PC-3 (cell line): ENCODE measurements at regions not wholly inside any gene's neighbourhood (a gene's known extent, or its start where the extent isn't known, plus 50 kb on each side); places are given as distances from the start of the nearest gene placed in this dataset.

Experiments
- ATAC-seq: fragments of 200-7000 bp; cut with Tn5 transposase; 2 replicates; pipeline ENCODE4 v1.9.1; 2020; ENCODE audit warnings: mild to moderate bottlenecking, moderate library complexity
- BruUV-seq: library from RNA; stranded (reverse); fragments of 400-500 nt; replicated peaks from 2 replicates; lab custom pipeline; 2021; lab: Mats Ljungman, UMichigan
- CTCF ChIA-PET: fragments of 300-600 bp; sonication (Branson Sonifier 250); formaldehyde crosslinking; loops from one replicate; lab custom pipeline; 2022; ENCODE audit warnings: antibody characterized with exemption; lab: Charles Lee
- POLR2A ChIA-PET: fragments of 300-600 bp; sonication (Branson Sonifier 250); formaldehyde crosslinking; loops from one replicate; lab custom pipeline; 2022; ENCODE audit warnings: antibody characterized with exemption; ENCODE audit not compliant: unreplicated experiment; lab: Charles Lee
- DNase-seq: peaks from one replicate; pipeline ENCODE4 v3.0.0-alpha.2; 2015
- H2AFZ ChIP-seq: fragments of 300-600 bp; sonication (generic); 2 replicates; pipeline ENCODE4 v1.6.0; 2016; ENCODE audit warnings: antibody characterized with exemption, low read length
- H3F3A ChIP-seq: fragments of 300-600 bp; sonication (generic); one replicate; pipeline ENCODE4 v1.6.0; 2017; ENCODE audit warnings: antibody characterized with exemption, low read length, control low read depth, mild to moderate bottlenecking; ENCODE audit not compliant: unreplicated experiment
- H3K27ac ChIP-seq: fragments of 300-600 bp; sonication (generic); 2 replicates; pipeline ENCODE4 v1.5.1; 2016; ENCODE audit warnings: mild to moderate bottlenecking, low read length
- H3K27me3 ChIP-seq: fragments of 300-600 bp; sonication (generic); 2 replicates; pipeline ENCODE4 v1.6.1; 2016; ENCODE audit warnings: low read length, mixed read lengths
- H3K36me3 ChIP-seq: fragments of 300-600 bp; sonication (generic); 2 replicates; pipeline ENCODE4 v1.6.1; 2016; ENCODE audit warnings: low read depth, mixed run types, low read length, mixed read lengths
- H3K4me1 ChIP-seq: fragments of 300-600 bp; sonication (generic); 2 replicates; pipeline ENCODE4 v1.5.1; 2016; ENCODE audit warnings: low read length; ENCODE audit not compliant: insufficient read depth
- H3K4me2 ChIP-seq: fragments of 300-600 bp; sonication (generic); 2 replicates; pipeline ENCODE4 v1.6.0; 2016; ENCODE audit warnings: low read length
- H3K4me3 ChIP-seq: fragments of 300-600 bp; sonication (generic); 2 replicates; pipeline ENCODE4 v1.5.1; 2016; ENCODE audit warnings: mild to moderate bottlenecking, low read length, mixed read lengths
- H3K79me2 ChIP-seq: fragments of 300-600 bp; sonication (generic); 2 replicates; pipeline ENCODE4 v1.6.1; 2017; ENCODE audit warnings: low read length, mixed read lengths
- H3K9ac ChIP-seq: fragments of 300-600 bp; sonication (generic); 2 replicates; pipeline ENCODE4 v1.6.0; 2016; ENCODE audit warnings: mild to moderate bottlenecking, low read length
- H3K9me2 ChIP-seq: fragments of 300-600 bp; sonication (generic); replicated peaks from 2 replicates; pipeline ENCODE4 v1.6.1; 2016; ENCODE audit warnings: mixed run types, low read length, mixed read lengths
- H3K9me3 ChIP-seq: fragments of 300-600 bp; sonication (generic); 2 replicates; pipeline ENCODE4 v1.6.1; 2016; ENCODE audit warnings: low read length, mixed read lengths
- H4K20me1 ChIP-seq: fragments of 300-600 bp; sonication (generic); 2 replicates; pipeline ENCODE4 v1.6.1; 2016; ENCODE audit warnings: low read length, mixed read lengths
- CTCF ChIP-seq: fragments of 300-600 bp; sonication (generic); conservative IDR thresholded peaks from 2 replicates; pipeline ENCODE4 v1.5.1; 2017; ENCODE audit warnings: antibody characterized with exemption, low read depth, mild to moderate bottlenecking, low read length
- EZH2 ChIP-seq: fragments of 300-600 bp; sonication (generic); IDR thresholded peaks from one replicate; pipeline ENCODE4 v1.6.1; 2017; ENCODE audit warnings: antibody characterized with exemption, mild to moderate bottlenecking, low read length; ENCODE audit not compliant: unreplicated experiment
- EZH2phosphoT487 ChIP-seq: fragments of 300-600 bp; sonication (generic); IDR thresholded peaks from 2 replicates; pipeline ENCODE4 v1.6.1; 2018; ENCODE audit warnings: mild to moderate bottlenecking, antibody characterized with exemption, low read length, borderline replicate concordance
- intact Hi-C: fragments of 100-400 bp; cut with micrococcal nuclease; formaldehyde crosslinking; loops from 2 replicates; pipeline ENCODE4 v1.9.0; 2023

- Histone ChIP-seq H3K4me3 (no peak overlapping the region), H3K4me1 (no peaks in the 10 kb centered on the region), H3K79me2 (no peaks in the 10 kb centered on the region), H3K9me2 (no peaks in the 10 kb centered on the region), H3F3A (no peaks in the 10 kb centered on the region), H3K36me3 (no peaks in the 10 kb centered on the region), H4K20me1 (no peaks in the 10 kb centered on the region), H3K4me2 (no peak overlapping the region), H3K9ac (no peak overlapping the region), H3K9me3 (peaks cover 14% of the 10 kb centered on the region), H3K27ac (no peak overlapping the region), H2AFZ (no peak overlapping the region), H3K27me3 (no peaks in the 10 kb centered on the region)
- intact Hi-C loops = no loop called here
- ATAC-seq = no peak
- DNase-seq = no peak
- ChIA-PET POLR2A (no interaction called here), CTCF (no interaction called here)
- BruUV-seq = no TSS peak
- no peak for TF ChIP-seq EZH2
- TF ChIP-seq CTCF = peak; percentile 46
Measured at GRCh38 chr7:41599760-41600159, 103.1 kb downstream of the INHBA start.

GRCh38 chr7:41592794-41593193 is 110.1 kb downstream of the INHBA start:
- ChIA-PET CTCF (no interaction called here), POLR2A (no interaction called here)
- H3K9ac ChIP-seq = no peak overlapping the region
- intact Hi-C loops = no loop called here
- H3K27me3 ChIP-seq = no peaks in the 10 kb centered on the region
- H3K27ac ChIP-seq = no peak overlapping the region
- H4K20me1 ChIP-seq = no peaks in the 10 kb centered on the region
- ATAC-seq = no peak
- DNase-seq = no peak
- no peak overlapping the region for H2AFZ ChIP-seq
- no peak overlapping the region for H3K4me3 ChIP-seq
- H3K79me2 ChIP-seq = no peaks in the 10 kb centered on the region
- no peaks in the 10 kb centered on the region for H3K36me3 ChIP-seq
- H3K4me2 ChIP-seq = no peak overlapping the region
- no TSS peak for BruUV-seq
- peaks cover 9% of the 10 kb centered on the region for H3K9me3 ChIP-seq
- H3F3A ChIP-seq = no peaks in the 10 kb centered on the region
- TF ChIP-seq EZH2phosphoT487 (no peak), CTCF (no peak), EZH2 (no peak)
- no peaks in the 10 kb centered on the region for H3K4me1 ChIP-seq
- no peaks in the 10 kb centered on the region for H3K9me2 ChIP-seq

- intact Hi-C loops = no loop called here
- H3K27ac ChIP-seq = no peak overlapping the region
- ATAC-seq = no peak
- H3K9me2 ChIP-seq = no peaks in the 10 kb centered on the region
- H3K4me1 ChIP-seq = no peaks in the 10 kb centered on the region
- POLR2A ChIA-PET = no interaction called here
- no peaks in the 10 kb centered on the region for H3K79me2 ChIP-seq
- TF ChIP-seq EZH2 (no peak), EZH2phosphoT487 (no peak), CTCF (no peak)
- no peak overlapping the region for H3K4me3 ChIP-seq
- H3K27me3 ChIP-seq = no peaks in the 10 kb centered on the region
- H2AFZ ChIP-seq = no peak overlapping the region
- no TSS peak for BruUV-seq
- no peak for DNase-seq
- H3K9ac ChIP-seq = no peak overlapping the region
- H3F3A ChIP-seq = no peaks in the 10 kb centered on the region
- H3K9me3 ChIP-seq = peaks cover 9% of the 10 kb centered on the region
- CTCF ChIA-PET = no interaction called here
- H4K20me1 ChIP-seq = no peaks in the 10 kb centered on the region
- H3K4me2 ChIP-seq = no peak overlapping the region
- H3K36me3 ChIP-seq = no peaks in the 10 kb centered on the region
Measured at GRCh38 chr7:41592236-41592635, 110.7 kb downstream of the INHBA start.
